H1 (cell line): ENCODE measurements at regions not wholly inside any gene's neighbourhood (a gene's known extent, or its start where the extent isn't known, plus 50 kb on each side); places are given as distances from the start of the nearest gene placed in this dataset.

Experiments used
- CTCF ChIA-PET: fragments of 300-600 bp; sonication (Branson Sonifier 250); formaldehyde crosslinking; loops from one replicate; lab custom pipeline; 2021; ENCODE audit not compliant: partially characterized antibody; lab: Charles Lee
- POLR2A ChIA-PET: fragments of 300-600 bp; sonication (Branson Sonifier 250); formaldehyde crosslinking; loops from one replicate; lab custom pipeline; 2021; ENCODE audit warnings: inconsistent platforms; ENCODE audit not compliant: partially characterized antibody; lab: Charles Lee
- DNase-seq, 2 experiments: peaks; one replicate each; pipeline versions ENCODE4 v3.0.0 to v3.0.0-alpha.2; 2010 to 2022; ENCODE audit warnings: low spot score in 2 of 2, low read depth in 1 of 2, mixed read lengths in 1 of 2
- FAIRE-seq: peaks from 2 replicates; lab custom pipeline; 2011; peaks lifted over from hg19 to GRCh38; lab: Jason Lieb, UNC
- H2AFZ ChIP-seq: 2 replicates; pipeline ENCODE4 v1.8.1; 2012; ENCODE audit warnings: low read length, inconsistent platforms
- H2AK5ac ChIP-seq: 2 replicates; pipeline ENCODE4 v1.6.1; 2013; ENCODE audit warnings: low read depth, low read length
- H2BK120ac ChIP-seq: replicated peaks from 2 replicates; pipeline ENCODE3; 2013; ENCODE audit warnings: low read depth, low read length, inconsistent platforms
- H2BK12ac ChIP-seq: 2 replicates; pipeline ENCODE4 v1.6.1; 2013; ENCODE audit warnings: low read depth, low read length
- H2BK15ac ChIP-seq: 2 replicates; pipeline ENCODE4 v1.6.1; 2013; ENCODE audit warnings: low read length
- H2BK20ac ChIP-seq: 2 replicates; pipeline ENCODE4 v1.6.1; 2013; ENCODE audit warnings: low read length
- H2BK5ac ChIP-seq: 2 replicates; pipeline ENCODE4 v1.6.1; 2013; ENCODE audit warnings: low read depth, low read length
- H3K14ac ChIP-seq: 2 replicates; pipeline ENCODE4 v1.6.1; 2013; ENCODE audit warnings: inconsistent platforms; ENCODE audit not compliant: insufficient read length
- H3K18ac ChIP-seq: 2 replicates; pipeline ENCODE4 v1.6.1; 2013; ENCODE audit warnings: low read length; ENCODE audit errors: extremely low read depth
- H3K23ac ChIP-seq: 2 replicates; pipeline ENCODE4 v1.6.1; 2013; ENCODE audit warnings: inconsistent platforms; ENCODE audit not compliant: insufficient read length
- H3K23me2 ChIP-seq: 2 replicates; pipeline ENCODE4 v1.6.1; 2013; ENCODE audit warnings: low read depth, low read length
- H3K27ac ChIP-seq: 2 replicates; pipeline ENCODE4 v1.6.1; 2011; ENCODE audit warnings: low read depth, low read length, inconsistent platforms
- H3K27me3 ChIP-seq, 4 experiments: replicated peaks in 1 of 4; 1 replicate in 1 of 4; 2 replicates in 3 of 4; pipeline versions ENCODE4 v1.6.1 to v1.8.1; 2011 to 2013; ENCODE audit warnings: low read length in 3 of 4, mild to moderate bottlenecking in 3 of 4, inconsistent platforms in 2 of 4, mixed read lengths in 2 of 4, moderate library complexity in 1 of 4; ENCODE audit not compliant: control insufficient read depth in 3 of 4, insufficient read depth in 3 of 4; ENCODE audit errors: extremely low read depth in 1 of 4
- H3K36me3 ChIP-seq, 4 experiments: 2 replicates each; pipeline versions ENCODE4 v1.6.1 to v1.8.1; 2011 to 2013; ENCODE audit warnings: mild to moderate bottlenecking in 4 of 4, low read length in 3 of 4, moderate library complexity in 2 of 4, control low read depth in 1 of 4, inconsistent platforms in 1 of 4; ENCODE audit not compliant: insufficient read depth in 4 of 4, control insufficient read depth in 2 of 4
- H3K4ac ChIP-seq: replicated peaks from 2 replicates; pipeline ENCODE3; 2013; ENCODE audit warnings: low read length, low read depth, mixed read lengths, inconsistent platforms; ENCODE audit not compliant: insufficient read length
- H3K4me1 ChIP-seq, 4 experiments: replicated peaks in 1 of 4; 1 replicate in 1 of 4; 2 replicates in 3 of 4; pipeline versions ENCODE4 v1.6.1 to v1.8.1; 2011 to 2013; ENCODE audit warnings: low read length in 3 of 4, inconsistent platforms in 2 of 4, mixed read lengths in 1 of 4; ENCODE audit not compliant: insufficient read depth in 4 of 4, control insufficient read depth in 3 of 4
- H3K4me2 ChIP-seq, 2 experiments: 2 replicates each; pipeline versions ENCODE4 v1.6.1 to v1.8.1; 2011 to 2013; ENCODE audit warnings: low read depth in 2 of 2, low read length in 2 of 2, control low read depth in 1 of 2, inconsistent platforms in 1 of 2, mild to moderate bottlenecking in 1 of 2; ENCODE audit not compliant: insufficient read depth in 1 of 2
- H3K4me3 ChIP-seq, 4 experiments: fragments of 200-600, 300-600 bp in 1 of 4; sonication (generic), shearing (Covaris generic), sonication (Bioruptor Twin) in 1 of 4; 2 replicates each; pipeline versions ENCODE4 v1.5.1 to v1.8.1; 2011 to 2016; ENCODE audit warnings: low read length in 4 of 4, low read depth in 3 of 4, control low read depth in 2 of 4, inconsistent platforms in 2 of 4, mild to moderate bottlenecking in 2 of 4, mixed read lengths in 1 of 4, moderate library complexity in 1 of 4; ENCODE audit not compliant: insufficient read depth in 2 of 4; ENCODE audit errors: extremely low read depth in 1 of 4
- H3K56ac ChIP-seq: replicated peaks from 2 replicates; pipeline ENCODE3; 2013; ENCODE audit warnings: low read depth, mild to moderate bottlenecking, mixed read lengths, low read length, inconsistent platforms; ENCODE audit not compliant: insufficient read length
- H3K79me1 ChIP-seq: 2 replicates; pipeline ENCODE4 v1.6.1; 2013; ENCODE audit warnings: low read depth, low read length, control low read depth
- H3K79me2 ChIP-seq, 2 experiments: 2 replicates each; pipeline versions ENCODE4 v1.6.1 to v1.8.1; 2012 to 2013; ENCODE audit warnings: low read length in 2 of 2, mild to moderate bottlenecking in 2 of 2, inconsistent platforms in 1 of 2; ENCODE audit not compliant: insufficient read depth in 2 of 2, control insufficient read depth in 1 of 2
- H3K9ac ChIP-seq, 4 experiments: replicated peaks in 1 of 4; 1 replicate in 1 of 4; 2 replicates in 3 of 4; pipeline versions ENCODE4 v1.6.1 to v1.8.1; 2011 to 2013; ENCODE audit warnings: low read depth in 3 of 4, low read length in 3 of 4, control low read depth in 2 of 4, mild to moderate bottlenecking in 2 of 4, moderate library complexity in 2 of 4, inconsistent platforms in 1 of 4; ENCODE audit errors: extremely low read depth in 1 of 4
- H3K9me3 ChIP-seq, 2 experiments: 2 replicates each; pipeline versions ENCODE4 v1.6.1 to v1.8.1; 2012 to 2013; ENCODE audit warnings: mild to moderate bottlenecking in 2 of 2, moderate library complexity in 2 of 2, control low read depth in 1 of 2, inconsistent platforms in 1 of 2, low read depth in 1 of 2, low read length in 1 of 2, mixed read lengths in 1 of 2; ENCODE audit not compliant: insufficient read depth in 2 of 2
- H4K20me1 ChIP-seq, 2 experiments: replicated peaks in 1 of 2; 2 replicates each; pipeline versions ENCODE3 to v1.8.1; 2011 to 2013; ENCODE audit warnings: inconsistent platforms in 2 of 2, low read length in 2 of 2, mild to moderate bottlenecking in 1 of 2; ENCODE audit not compliant: insufficient read depth in 2 of 2, control insufficient read depth in 1 of 2
- H4K5ac ChIP-seq: 2 replicates; pipeline ENCODE4 v1.6.1; 2013; ENCODE audit warnings: low read length, low read depth, mixed read lengths, inconsistent platforms; ENCODE audit not compliant: insufficient read length
- H4K8ac ChIP-seq: 2 replicates; pipeline ENCODE4 v1.8.0; 2013; ENCODE audit warnings: mild to moderate bottlenecking, moderate library complexity, low read length, inconsistent platforms; ENCODE audit not compliant: insufficient read depth; ENCODE audit errors: extremely low read depth
- H4K91ac ChIP-seq: replicated peaks from 2 replicates; pipeline ENCODE3; 2013; ENCODE audit warnings: low read length, mixed read lengths, inconsistent platforms; ENCODE audit not compliant: insufficient read length
- FOSL1 ChIP-seq: IDR thresholded peaks from 2 replicates; pipeline ENCODE4 v1.6.1; 2011; ENCODE audit warnings: mild to moderate bottlenecking, low read depth, low read length, moderate library complexity; ENCODE audit not compliant: insufficient read depth
- JUN ChIP-seq: IDR thresholded peaks from 2 replicates; pipeline ENCODE4 v1.6.1; 2011; ENCODE audit warnings: low read depth, mild to moderate bottlenecking, improper control_type of control experiment, low read length
- WGBS, 2 experiments: shearing (Covaris generic) in 1 of 2; methylation state at CpG; one replicate each; pipeline versions ENCODE4 v1.1.6 to v1.1.7; 2013 to 2015; ENCODE audit warnings: low lambda C conversion rate in 2 of 2, mixed read lengths in 2 of 2, inconsistent platforms in 1 of 2, low coverage in 1 of 2, missing lambda C conversion rate in 1 of 2; ENCODE audit not compliant: insufficient replicate concordance in 2 of 2, insufficient coverage in 1 of 2, insufficient read length in 1 of 2; ENCODE audit errors: extremely low coverage in 1 of 2, missing lambda C conversion rate in 1 of 2; 5-methylcytosine and 5-hydroxymethylcytosine counted together
- TF ChIP-seq, protein P1 (sequence below): IDR thresholded peaks from 2 replicates; pipeline ENCODE4 v1.6.1; 2012; ENCODE audit warnings: low read length, inconsistent platforms

DNA sequence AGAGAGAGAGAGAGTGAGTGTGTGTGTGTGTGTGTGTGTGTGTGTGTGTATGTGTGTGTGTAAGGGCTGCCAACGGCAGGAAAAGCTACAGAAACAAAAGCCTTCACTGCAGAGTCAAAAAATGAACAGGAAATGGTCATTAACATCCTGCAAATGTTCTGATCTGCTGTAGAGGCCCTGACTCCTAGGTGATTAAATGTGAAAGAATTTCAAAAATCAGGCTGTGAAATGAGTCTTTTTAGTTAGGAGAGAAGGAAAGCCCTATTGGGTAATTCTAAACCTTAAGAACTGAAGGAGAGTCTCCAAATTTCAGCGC lies 166.5 kb upstream of the MYLIP start:
- Histone ChIP-seq H3K79me1 (no peaks in the 10 kb centered on the region; the same call in 1 of the 2 replicates), H3K14ac (no peak overlapping the region), H3K4ac (no peak overlapping the region), H2BK20ac (no peak overlapping the region), H4K91ac (no peak overlapping the region), H4K5ac (no peak overlapping the region), H2BK5ac (no peak overlapping the region), H2AFZ (peak overlapping the region; percentile 87; the same call in 1 of the 2 replicates), H3K27ac (no peak overlapping the region), H2BK15ac (no peak overlapping the region), H4K20me1 (no peaks in the 10 kb centered on the region), H3K4me1 (peaks cover 0 to 5% (median 1%) of the 10 kb centered on the region in 4 experiments; a peak in 3 of 7 replicates), H3K23ac (no peak overlapping the region), H3K9me3 (peaks cover 10 to 14% of the 10 kb centered on the region in 2 experiments), H3K36me3 (no peaks in the 10 kb centered on the region; a peak in 1 of 8 replicates), H3K56ac (no peak overlapping the region), H2AK5ac (no peak overlapping the region), H3K9ac (no peak overlapping the region), H3K27me3 (no peaks in the 10 kb centered on the region), H3K23me2 (no peaks in the 10 kb centered on the region; the same call in 1 of the 2 replicates), H3K79me2 (no peaks in the 10 kb centered on the region), H3K4me2 (no peak overlapping the region), H4K8ac (no peak overlapping the region), H3K4me3 (no peak overlapping the region), H2BK12ac (no peak overlapping the region), H2BK120ac (no peak overlapping the region), H3K18ac (no peak overlapping the region)
- POLR2A ChIA-PET, result interaction anchor here (1.1 to 1.7 kb wide), 3 partner anchors 8 to 67 kb away, joined by 3 to 4 read pairs (median 3); no protein-coding TSS in a partner anchor
- DNase-seq, result no peak
- no peak for TF ChIP-seq JUN
- no peak for TF ChIP-seq FOSL1
- TF ChIP-seq, protein P1, sequence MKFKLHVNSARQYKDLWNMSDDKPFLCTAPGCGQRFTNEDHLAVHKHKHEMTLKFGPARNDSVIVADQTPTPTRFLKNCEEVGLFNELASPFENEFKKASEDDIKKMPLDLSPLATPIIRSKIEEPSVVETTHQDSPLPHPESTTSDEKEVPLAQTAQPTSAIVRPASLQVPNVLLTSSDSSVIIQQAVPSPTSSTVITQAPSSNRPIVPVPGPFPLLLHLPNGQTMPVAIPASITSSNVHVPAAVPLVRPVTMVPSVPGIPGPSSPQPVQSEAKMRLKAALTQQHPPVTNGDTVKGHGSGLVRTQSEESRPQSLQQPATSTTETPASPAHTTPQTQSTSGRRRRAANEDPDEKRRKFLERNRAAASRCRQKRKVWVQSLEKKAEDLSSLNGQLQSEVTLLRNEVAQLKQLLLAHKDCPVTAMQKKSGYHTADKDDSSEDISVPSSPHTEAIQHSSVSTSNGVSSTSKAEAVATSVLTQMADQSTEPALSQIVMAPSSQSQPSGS, result no peak
- 82% methylated on average over 2 of the region's 2 CpGs; no CpG with 5 or more reads in 1 of the 2 experiments for WGBS, 2 experiments
- no peak for FAIRE-seq
- CTCF ChIA-PET, result interaction anchor here (1.5 kb wide), 1 partner anchor 27 kb away, joined by 3 read pairs; no protein-coding TSS in a partner anchor
